H9 (cell line): ENCODE measurements at regions not wholly inside any gene's neighbourhood (a gene's known extent, or its start where the extent isn't known, plus 50 kb on each side); places are given as distances from the start of the nearest gene placed in this dataset.

Experiments
- DNase-seq: peaks from one replicate; pipeline ENCODE4 v3.0.0-alpha.2; 2017
- H2AFZ ChIP-seq: one replicate; pipeline ENCODE4 v1.6.1; 2013; ENCODE audit warnings: mild to moderate bottlenecking, low read length, control low read depth, moderate library complexity
- H2AK5ac ChIP-seq: 2 replicates; pipeline ENCODE4 v1.6.1; 2013; ENCODE audit warnings: low read length, control low read depth, mixed read lengths; ENCODE audit not compliant: insufficient read length
- H2BK120ac ChIP-seq: one replicate; pipeline ENCODE4 v1.6.1; 2013; ENCODE audit warnings: low read depth, mild to moderate bottlenecking, low read length, control low read depth, inconsistent platforms; ENCODE audit not compliant: poor library complexity, severe bottlenecking
- H2BK12ac ChIP-seq: 2 replicates; pipeline ENCODE4 v1.6.1; 2013; ENCODE audit warnings: low read length, control low read depth, mixed read lengths, low read depth; ENCODE audit not compliant: insufficient read length
- H2BK15ac ChIP-seq: 2 replicates; pipeline ENCODE4 v1.6.1; 2013; ENCODE audit warnings: low read depth, low read length, control low read depth
- H2BK20ac ChIP-seq: one replicate; pipeline ENCODE4 v1.6.1; 2013; ENCODE audit warnings: low read depth, mild to moderate bottlenecking, low read length, control low read depth, inconsistent platforms; ENCODE audit not compliant: poor library complexity, severe bottlenecking
- H2BK5ac ChIP-seq: 2 replicates; pipeline ENCODE4 v1.6.1; 2013; ENCODE audit warnings: low read length, control low read depth, mixed read lengths; ENCODE audit not compliant: insufficient read length
- H3K14ac ChIP-seq: 2 replicates; pipeline ENCODE4 v1.6.1; 2013; ENCODE audit warnings: low read length, control low read depth; ENCODE audit not compliant: insufficient read depth
- H3K18ac ChIP-seq: 2 replicates; pipeline ENCODE4 v1.6.1; 2013; ENCODE audit warnings: low read depth, mild to moderate bottlenecking, mixed read lengths, low read length, control low read depth; ENCODE audit not compliant: insufficient read length
- H3K23ac ChIP-seq: 2 replicates; pipeline ENCODE4 v1.6.1; 2013; ENCODE audit warnings: low read length, control low read depth, mixed read lengths, low read depth; ENCODE audit not compliant: insufficient read length
- H3K23me2 ChIP-seq: 2 replicates; pipeline ENCODE4 v1.6.1; 2013; ENCODE audit warnings: low read depth, mild to moderate bottlenecking, mixed read lengths, low read length, control low read depth; ENCODE audit not compliant: insufficient read length, poor library complexity, severe bottlenecking
- H3K27ac ChIP-seq: 2 replicates; pipeline ENCODE4 v1.5.1; 2013; ENCODE audit warnings: low read length, control low read depth, mixed read lengths, low read depth; ENCODE audit not compliant: insufficient read length
- H3K27me3 ChIP-seq: 2 replicates; pipeline ENCODE4 v1.6.1; 2013; ENCODE audit warnings: low read length, control low read depth, inconsistent platforms; ENCODE audit not compliant: insufficient read depth
- H3K4ac ChIP-seq: 2 replicates; pipeline ENCODE4 v1.6.1; 2013; ENCODE audit warnings: low read depth, mild to moderate bottlenecking, control low read depth, inconsistent platforms, low read length, moderate library complexity
- H3K4me1 ChIP-seq: 2 replicates; pipeline ENCODE4 v1.6.1; 2013; ENCODE audit warnings: low read length, control low read depth, inconsistent platforms; ENCODE audit not compliant: insufficient read depth
- H3K4me2 ChIP-seq: 2 replicates; pipeline ENCODE4 v1.6.1; 2013; ENCODE audit warnings: low read length, control low read depth, mixed read lengths; ENCODE audit not compliant: insufficient read length, insufficient read depth
- H3K56ac ChIP-seq: 2 replicates; pipeline ENCODE4 v1.6.1; 2013; ENCODE audit warnings: low read depth, mild to moderate bottlenecking, mixed read lengths, low read length, control low read depth; ENCODE audit not compliant: insufficient read length
- H3K79me1 ChIP-seq: 2 replicates; pipeline ENCODE4 v1.6.1; 2013; ENCODE audit warnings: low read depth, mild to moderate bottlenecking, moderate library complexity, low read length, control low read depth, inconsistent platforms; ENCODE audit not compliant: insufficient read depth, poor library complexity, severe bottlenecking
- H3K79me2 ChIP-seq: 2 replicates; pipeline ENCODE4 v1.6.1; 2013; ENCODE audit warnings: low read length, control low read depth, inconsistent platforms; ENCODE audit not compliant: insufficient read depth
- H3K9ac ChIP-seq: 2 replicates; pipeline ENCODE4 v1.6.1; 2013; ENCODE audit warnings: low read length, control low read depth, mixed read lengths; ENCODE audit not compliant: insufficient read length; ENCODE audit errors: extremely low read depth
- H3K9me3 ChIP-seq: one replicate; pipeline ENCODE4 v1.6.1; 2013; ENCODE audit warnings: low read depth, low read length, inconsistent platforms; ENCODE audit not compliant: control insufficient read depth
- H3T11ph ChIP-seq: one replicate; pipeline ENCODE4 v1.6.1; 2013; ENCODE audit warnings: mild to moderate bottlenecking, low read length, control low read depth, inconsistent platforms
- H4K20me1 ChIP-seq: one replicate; pipeline ENCODE4 v1.6.1; 2013; ENCODE audit not compliant: control insufficient read depth, insufficient read length, insufficient read depth
- H4K5ac ChIP-seq: 2 replicates; pipeline ENCODE4 v1.6.1; 2013; ENCODE audit warnings: low read depth, mild to moderate bottlenecking, mixed read lengths, low read length, control low read depth; ENCODE audit not compliant: insufficient read length
- H4K8ac ChIP-seq: replicated peaks from 2 replicates; pipeline ENCODE4 v1.6.1; 2013; ENCODE audit warnings: low read length, control low read depth, mixed read lengths, low read depth; ENCODE audit not compliant: insufficient read length
- H4K91ac ChIP-seq: 2 replicates; pipeline ENCODE4 v1.6.1; 2013; ENCODE audit warnings: low read depth, mild to moderate bottlenecking, moderate library complexity, mixed read lengths, low read length, control low read depth; ENCODE audit not compliant: insufficient read length
- H3K27ac Mint-ChIP-seq, 3 experiments: 2 replicates in 2 of 3; 3 replicates in 1 of 3; pipeline ENCODE4 v1.8.0; 2020 to 2021; ENCODE audit warnings: mixed read lengths in 3 of 3, mild to moderate bottlenecking in 1 of 3, moderate library complexity in 1 of 3
- H3K27me3 Mint-ChIP-seq: 2 replicates; pipeline ENCODE4 v1.8.0; 2021; ENCODE audit warnings: low read depth, mild to moderate bottlenecking, moderate library complexity, mixed read lengths
- H3K36me3 Mint-ChIP-seq, 3 experiments: 2 replicates in 2 of 3; 3 replicates in 1 of 3; pipeline ENCODE4 v1.8.0; 2020 to 2021; ENCODE audit warnings: low read depth in 3 of 3, mixed read lengths in 3 of 3; ENCODE audit not compliant: insufficient read depth in 1 of 3
- H3K4me1 Mint-ChIP-seq, 2 experiments: 2 replicates each; pipeline ENCODE4 v1.8.0; 2020; ENCODE audit warnings: mixed read lengths in 2 of 2
- H3K4me3 Mint-ChIP-seq, 2 experiments: 2 replicates in 1 of 2; 3 replicates in 1 of 2; pipeline ENCODE4 v1.8.0; 2020 to 2021; ENCODE audit warnings: mild to moderate bottlenecking in 2 of 2, mixed read lengths in 2 of 2, moderate library complexity in 1 of 2
- H3K9me3 Mint-ChIP-seq, 2 experiments: 2 replicates in 1 of 2; 3 replicates in 1 of 2; pipeline ENCODE4 v1.8.0; 2020; ENCODE audit warnings: mild to moderate bottlenecking in 2 of 2, mixed read lengths in 2 of 2, moderate library complexity in 1 of 2
- CTCF ChIP-seq: fragments of 200-600 bp; sonication (generic); conservative IDR thresholded peaks from 3 replicates; pipeline ENCODE4 v1.8.0; 2021; ENCODE audit warnings: antibody characterized with exemption, mild to moderate bottlenecking
- WGBS: extraction: QIAGEN DNeasy Blood & Tissue Kit; methylation state at CpG from one replicate; pipeline ENCODE4 v1.1.7; 2013; ENCODE audit warnings: missing lambda C conversion rate, low lambda C conversion rate, mixed read lengths; ENCODE audit not compliant: insufficient read length; ENCODE audit errors: extremely low coverage; 5-methylcytosine and 5-hydroxymethylcytosine counted together

DNA sequence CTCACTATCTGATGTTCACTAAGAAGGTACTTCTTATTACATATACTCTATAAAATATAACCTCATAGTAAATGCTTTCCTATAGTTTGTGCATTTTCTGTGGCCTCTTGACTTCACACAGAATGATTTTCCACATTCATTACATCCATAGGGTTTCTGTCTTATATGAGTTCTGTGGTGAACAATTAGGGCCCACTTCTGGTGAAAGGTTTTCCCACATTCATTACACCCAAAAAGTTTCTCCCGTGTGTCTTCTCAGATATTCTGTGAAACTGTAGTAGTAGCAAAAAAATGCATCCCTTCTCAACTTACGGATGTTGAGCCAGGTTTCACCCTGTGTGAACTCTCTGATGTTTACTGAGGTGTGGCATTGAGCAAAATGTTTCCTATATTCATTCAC lies 119.3 kb downstream of the ZNF33B start:
- Histone ChIP-seq H4K91ac (no peak overlapping the region), H3K23me2 (no peaks in the 10 kb centered on the region), H3K79me1 (no peaks in the 10 kb centered on the region), H3K9ac (no peak overlapping the region), H2BK20ac (no peak overlapping the region), H3K4me1 (no peaks in the 10 kb centered on the region), H4K20me1 (no peaks in the 10 kb centered on the region), H2AK5ac (no peak overlapping the region), H3K56ac (no peak overlapping the region), H3K4ac (no peak overlapping the region), H4K8ac (no peak overlapping the region), H3K27ac (no peak overlapping the region), H3T11ph (no peak overlapping the region), H2BK120ac (no peak overlapping the region), H3K23ac (no peak overlapping the region), H2BK12ac (no peak overlapping the region), H3K14ac (no peak overlapping the region), H2BK5ac (no peak overlapping the region), H3K27me3 (no peaks in the 10 kb centered on the region), H2BK15ac (no peak overlapping the region), H3K4me2 (no peak overlapping the region), H3K9me3 (peaks cover 94% of the 10 kb centered on the region), H4K5ac (no peak overlapping the region), H2AFZ (no peak overlapping the region), H3K18ac (no peak overlapping the region), H3K79me2 (no peaks in the 10 kb centered on the region)
- Mint-ChIP-seq H3K27ac (no peak overlapping the region), H3K4me3 (no peak overlapping the region), H3K4me1 (no peaks in the 10 kb centered on the region), H3K9me3 (peaks cover 91 to 97% of the 10 kb centered on the region in 2 experiments), H3K36me3 (peaks cover 63 to 70% (median 67%) of the 10 kb centered on the region in 3 experiments), H3K27me3 (peaks cover 8% of the 10 kb centered on the region)
- TF ChIP-seq CTCF = no peak
- no CpG with 5 or more reads among the region's 2 CpGs for WGBS
- DNase-seq = no peak
